ENCODE measurements at regions not wholly inside any gene's neighbourhood (a gene's known extent, or its start where the extent isn't known, plus 50 kb on each side); places are given as distances from the start of the nearest gene placed in this dataset.

GRCh38 chr12:74071182-74071581 lies 466.5 kb upstream of the ATXN7L3B start:
- no peaks in the 10 kb centered on the region for H3K36me3 ChIP-seq (ENCODE audit: control insufficient read depth in 2 of 4, insufficient read depth in 4 of 4, low read length in 3 of 4)
- 84% methylated on average over 3 of the region's 3 CpGs; no CpG with 5 or more reads in 1 of the 2 experiments for WGBS, 2 experiments (ENCODE audit: extremely low coverage in 1 of 2, insufficient coverage in 1 of 2, insufficient read length in 1 of 2, insufficient replicate concordance in 2 of 2, low coverage in 1 of 2, low lambda C conversion rate in 2 of 2, missing lambda C conversion rate in 1 of 2)
- no peaks in the 10 kb centered on the region for H3K79me1 ChIP-seq (ENCODE audit: low read depth, low read length)
- no peak overlapping the region for H2BK120ac ChIP-seq (replicated peaks; ENCODE audit: low read depth, low read length)
- H3K79me2 ChIP-seq (ENCODE audit: control insufficient read depth in 1 of 2, insufficient read depth in 2 of 2, low read length in 2 of 2) = no peaks in the 10 kb centered on the region
- no peak overlapping the region for H3K56ac ChIP-seq (replicated peaks; ENCODE audit: insufficient read length, low read depth, low read length)
- no peak overlapping the region for H3K23ac ChIP-seq (ENCODE audit: insufficient read length)
- H3K27me3 ChIP-seq (replicated peaks in 1 of 4; ENCODE audit: control insufficient read depth in 3 of 4, extremely low read depth in 1 of 4, insufficient read depth in 3 of 4, low read length in 3 of 4) = no peaks in the 10 kb centered on the region
- POLR2A ChIA-PET (ENCODE audit: partially characterized antibody) = no interaction called here
- FAIRE-seq (no peak), DNase-seq (ENCODE audit: low read depth in 1 of 2, low spot score in 2 of 2) (no peak)
- no peak overlapping the region for H4K91ac ChIP-seq (replicated peaks; ENCODE audit: insufficient read length, low read length)
- H3K4me1 ChIP-seq (replicated peaks in 1 of 4; ENCODE audit: control insufficient read depth in 3 of 4, insufficient read depth in 4 of 4, low read length in 3 of 4) = no peaks in the 10 kb centered on the region
- no peak overlapping the region for H3K4me3 ChIP-seq (ENCODE audit: extremely low read depth in 1 of 4, insufficient read depth in 2 of 4, low read depth in 3 of 4, low read length in 4 of 4)
- no peak overlapping the region for H4K8ac ChIP-seq (ENCODE audit: extremely low read depth, insufficient read depth, low read length)
- H3K9ac ChIP-seq (replicated peaks in 1 of 4; ENCODE audit: extremely low read depth in 1 of 4, low read depth in 3 of 4, low read length in 3 of 4) = no peak overlapping the region
- no peak overlapping the region for H2BK5ac ChIP-seq (ENCODE audit: low read depth, low read length)
- H3K14ac ChIP-seq (ENCODE audit: insufficient read length) = no peak overlapping the region
- H2BK20ac ChIP-seq (ENCODE audit: low read length) = no peak overlapping the region
- H3K9me3 ChIP-seq (ENCODE audit: insufficient read depth in 2 of 2, low read depth in 1 of 2, low read length in 1 of 2) = no peaks in the 10 kb centered on the region; a peak in 1 of 4 replicates
- H4K20me1 ChIP-seq (replicated peaks in 1 of 2; ENCODE audit: control insufficient read depth in 1 of 2, insufficient read depth in 2 of 2, low read length in 2 of 2) = no peaks in the 10 kb centered on the region
- H4K5ac ChIP-seq (ENCODE audit: insufficient read length, low read depth, low read length) = no peak overlapping the region
- H3K18ac ChIP-seq (ENCODE audit: extremely low read depth, low read length) = no peak overlapping the region
- H3K4ac ChIP-seq (replicated peaks; ENCODE audit: insufficient read length, low read depth, low read length) = no peak overlapping the region
- no peaks in the 10 kb centered on the region for H3K23me2 ChIP-seq (ENCODE audit: low read depth, low read length)
- H3K4me2 ChIP-seq (ENCODE audit: insufficient read depth in 1 of 2, low read depth in 2 of 2, low read length in 2 of 2) = no peak overlapping the region
- H2BK15ac ChIP-seq (ENCODE audit: low read length) = no peak overlapping the region
- no peak overlapping the region for H2BK12ac ChIP-seq (ENCODE audit: low read depth, low read length)
- H3K27ac ChIP-seq (ENCODE audit: low read depth, low read length) = no peak overlapping the region
- CTCF ChIA-PET (ENCODE audit: partially characterized antibody) = interaction anchor here (0.7 kb wide), 1 partner anchor 712 kb away, joined by 3 read pairs; no protein-coding TSS in a partner anchor
- no peak overlapping the region for H2AFZ ChIP-seq (ENCODE audit: low read length)
- no peak overlapping the region for H2AK5ac ChIP-seq (ENCODE audit: low read depth, low read length)
- no peak for TF ChIP-seq NANOG (IDR thresholded peaks at IDR 0.05; ENCODE audit: insufficient read depth, low read depth, low read length, poor library complexity, severe bottlenecking)
- no peak for TF ChIP-seq SIN3A (conservative IDR thresholded peaks at IDR 0.05 in 1 of 2, IDR thresholded peaks at IDR 0.05 in 1 of 2; ENCODE audit: low read depth in 1 of 2, low read length in 2 of 2)
- no peak for TF ChIP-seq SAP30 (IDR thresholded peaks at IDR 0.05; ENCODE audit: insufficient read depth, insufficient replicate concordance, low read length)
- no peak for TF ChIP-seq TCF12 (IDR thresholded peaks at IDR 0.05; ENCODE audit: low read depth, low read length)
- no peak for TF ChIP-seq EP300 (IDR thresholded peaks at IDR 0.05; ENCODE audit: borderline replicate concordance in 1 of 2, low read depth in 2 of 2, low read length in 2 of 2)
- no peak for TF ChIP-seq BRCA1 (IDR thresholded peaks at IDR 0.05; ENCODE audit: low read depth, low read length)
- no peak for TF ChIP-seq E2F6 (IDR thresholded peaks at IDR 0.05)
- no peak for TF ChIP-seq CTCF (IDR thresholded peaks at IDR 0.05; ENCODE audit: control extremely low read depth in 1 of 3, insufficient read depth in 1 of 3, low read depth in 1 of 3, low read length in 3 of 3)
- no peak for TF ChIP-seq TEAD4 (IDR thresholded peaks at IDR 0.05; ENCODE audit: low read depth, low read length)
- no peak for TF ChIP-seq FOSL1 (IDR thresholded peaks at IDR 0.05; ENCODE audit: insufficient read depth, low read depth, low read length)
- TF ChIP-seq TBP (IDR thresholded peaks at IDR 0.05; ENCODE audit: low read depth, low read length) = no peak

Measured in H1 (cell line).